Activated CD8-positive, alpha-beta memory T cell treated with anti-CD3 and anti-CD28 coated beads for 24 hours (primary cell): ENCODE measurements at regions not wholly inside any gene's neighbourhood (a gene's known extent, or its start where the extent isn't known, plus 50 kb on each side); places are given as distances from the start of the nearest gene placed in this dataset.
"Not testable (repeated sequence)": the region's sequence is repeated elsewhere in the genome, so short reads cannot be mapped to it uniquely, and the experiment has no call there.

Experiments used
- DNase-seq: peaks from one replicate; pipeline ENCODE4 v3.0.0-alpha.2; 2020

- DNase-seq, result no peak
These were observed 66.2 kb downstream of the SC5D start for GRCh38 chr11:121358760-121359159.

DNA sequence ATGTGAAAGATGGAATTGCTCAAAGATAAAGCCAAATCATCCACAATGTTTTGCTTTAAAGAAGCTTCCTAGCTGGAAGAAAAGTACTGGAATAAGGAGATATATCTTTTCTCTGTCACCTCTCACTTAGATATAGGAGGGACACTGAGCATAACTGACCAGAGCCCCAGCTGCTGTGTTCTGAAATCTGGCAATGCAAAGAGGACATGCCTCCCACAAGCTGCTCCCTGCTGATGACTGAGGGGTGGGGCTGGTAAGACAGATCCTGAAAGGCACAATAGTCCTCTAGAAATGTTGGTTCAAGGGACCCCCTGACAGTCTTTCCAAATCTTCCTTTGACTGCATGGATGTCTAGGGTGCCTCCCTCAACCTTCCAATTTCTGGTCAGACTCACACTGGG lies 67.0 kb downstream of the SC5D start:
- DNase-seq, result no peak

DNA sequence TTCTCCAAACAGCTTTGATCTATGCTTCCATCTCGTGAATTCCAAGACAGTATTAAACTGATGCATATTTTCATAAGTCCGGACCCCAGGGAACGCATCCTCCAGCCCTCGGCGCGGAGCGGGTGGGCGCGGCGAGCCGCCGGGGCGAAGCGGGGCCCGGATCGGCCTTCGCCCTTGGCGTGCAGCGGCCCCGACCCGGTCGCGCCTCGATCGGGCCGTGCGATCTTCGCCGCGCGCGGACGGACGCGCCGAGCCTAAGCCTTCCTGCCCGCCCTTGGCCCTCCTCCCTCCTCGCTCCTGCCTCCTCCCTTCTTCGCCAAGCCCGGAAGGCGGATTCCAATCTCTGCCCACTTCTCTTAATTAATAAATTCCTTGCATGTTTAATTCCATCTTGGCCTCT lies 70.4 kb downstream of the SC5D start:
- not testable (repeated sequence) for DNase-seq

- DNase-seq, result no peak
These were observed 72.7 kb downstream of the SC5D start for GRCh38 chr11:121365304-121365703.

DNA sequence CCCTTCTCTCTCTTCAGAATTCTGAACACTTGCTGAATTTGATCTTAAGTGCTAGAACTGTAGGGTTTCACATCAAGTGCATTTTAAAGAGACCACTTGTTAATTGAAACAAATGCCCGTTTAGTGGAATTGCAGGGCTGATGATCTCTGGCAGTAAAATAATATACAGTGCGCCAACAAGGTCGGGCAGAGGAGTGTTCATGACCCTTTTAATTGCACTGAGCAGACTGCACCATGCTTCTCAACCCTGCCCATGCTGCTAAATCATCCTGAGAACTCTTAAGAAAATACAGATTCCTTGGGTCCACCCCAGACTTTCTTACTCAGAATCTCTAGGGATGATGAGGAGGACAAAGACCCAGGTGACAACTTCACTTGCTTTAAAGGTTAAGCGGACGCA lies 73.5 kb downstream of the SC5D start:
- no peak for DNase-seq

GRCh38 chr11:121367001-121367843 lies 74.7 kb downstream of the SC5D start:
- DNase-seq, result peak; percentile 60

GRCh38 chr11:121367844-121368225 lies 75.3 kb downstream of the SC5D start:
- DNase-seq, result no peak

DNA sequence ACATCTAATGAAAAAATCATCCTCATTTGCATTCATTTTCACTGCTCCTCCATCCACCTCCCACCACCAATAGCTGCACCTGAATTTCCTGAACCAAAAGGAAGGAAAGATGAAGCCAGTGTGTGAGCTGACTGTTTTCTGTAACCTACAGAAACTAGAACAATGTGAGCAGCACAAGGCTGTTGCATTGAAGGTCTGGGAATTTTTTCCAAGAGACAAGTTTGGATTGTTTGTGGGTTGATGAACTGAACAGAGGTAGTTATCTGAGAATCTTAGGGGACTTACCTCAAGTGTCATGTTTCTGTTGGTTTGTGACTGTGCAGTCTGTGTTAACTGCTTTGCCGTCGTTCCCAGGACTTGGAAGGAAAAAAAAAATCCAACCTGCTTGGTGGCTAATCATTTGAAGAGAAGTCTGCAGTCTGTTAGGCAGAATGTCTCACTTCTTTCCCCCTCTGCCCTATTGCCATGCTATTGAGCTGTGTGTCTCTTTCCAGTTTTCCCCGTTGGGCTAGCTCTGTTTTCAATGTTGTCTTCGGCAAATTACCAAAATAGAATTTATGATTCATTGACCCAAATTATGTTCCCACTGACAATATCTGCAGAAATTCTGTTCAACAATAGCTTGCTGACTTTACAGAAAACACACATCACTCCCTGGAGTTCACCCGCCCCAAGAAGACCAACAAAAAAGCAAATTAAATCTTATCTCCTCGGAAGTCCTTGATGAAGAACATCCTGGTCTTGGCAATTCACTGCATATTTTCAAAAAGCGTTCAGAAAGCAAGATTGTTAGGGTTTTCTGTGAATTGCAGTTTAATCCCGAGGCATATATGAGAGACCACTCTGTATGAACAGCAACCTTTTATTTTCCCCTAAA lies 76.0 kb downstream of the SC5D start:
- no peak for DNase-seq

- DNase-seq, result no peak
These were observed 76.8 kb downstream of the SC5D start for GRCh38 chr11:121369366-121369765.

DNA sequence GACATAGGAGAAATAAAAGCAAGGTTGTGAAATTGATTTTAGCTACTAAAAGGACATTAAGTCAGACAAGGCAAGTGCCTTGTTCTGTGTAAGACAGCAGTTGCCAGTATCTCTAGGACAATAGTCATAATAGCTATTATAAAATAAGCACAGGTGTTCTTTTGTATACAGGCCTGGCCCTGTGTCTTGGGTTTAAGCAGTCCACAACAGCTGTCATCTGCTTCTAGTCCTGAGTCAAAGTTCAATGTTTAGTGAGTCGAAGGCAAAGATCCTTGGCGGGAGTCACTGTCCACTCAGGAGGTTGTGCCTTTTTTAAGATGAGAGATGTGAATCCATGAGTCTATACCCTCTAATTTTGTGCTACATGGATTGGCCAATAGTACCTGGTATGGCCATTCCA lies 79.5 kb downstream of the SC5D start:
- DNase-seq, result no peak

GRCh38 chr11:121372671-121373429 lies 79.3 kb upstream of the SORL1 start:
- no peak for DNase-seq

- DNase-seq, result no peak
These were observed 77.7 kb upstream of the SORL1 start for GRCh38 chr11:121374286-121374985.

DNA sequence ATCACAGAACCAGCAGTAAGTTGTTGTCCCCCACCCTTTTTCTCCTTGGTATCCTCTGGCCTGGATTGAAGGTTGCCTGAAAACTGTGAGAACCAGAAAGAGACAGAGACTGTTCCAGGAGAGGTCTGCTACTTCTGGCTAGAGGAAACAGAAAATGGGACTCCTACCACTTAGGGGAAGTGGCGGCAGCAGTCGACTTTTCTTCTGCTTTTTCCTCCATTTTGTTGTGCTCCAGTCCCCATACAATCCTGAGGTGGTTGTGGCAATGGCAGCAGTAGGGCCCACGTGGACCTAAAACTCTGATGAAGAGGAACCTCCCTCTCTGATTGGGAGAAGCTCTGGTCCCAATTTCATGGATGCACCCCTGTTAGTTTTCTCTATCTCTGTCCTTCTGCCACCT lies 76.0 kb upstream of the SORL1 start:
- no peak for DNase-seq

- not testable (repeated sequence) for DNase-seq
These were observed 72.8 kb upstream of the SORL1 start for GRCh38 chr11:121379145-121379810.

DNA sequence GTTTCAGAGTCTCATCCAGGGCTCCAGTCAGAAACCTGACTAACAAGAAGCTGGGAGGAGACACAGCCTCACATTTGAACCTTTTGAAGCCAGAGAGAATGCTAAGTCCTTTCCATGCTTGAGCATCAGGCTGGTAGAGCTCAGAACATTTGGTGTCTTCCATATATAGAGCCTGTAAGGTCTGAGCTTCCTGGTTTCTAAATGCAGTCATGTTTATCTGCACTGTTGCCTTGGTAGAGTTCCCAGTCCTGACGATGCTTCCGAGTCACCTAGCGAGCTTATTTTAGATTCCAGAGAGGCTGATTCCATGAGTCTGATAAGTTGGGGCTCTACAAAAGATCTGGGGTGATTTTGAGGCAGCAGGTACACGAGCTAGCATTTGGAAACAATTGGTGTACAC lies 68.4 kb upstream of the SORL1 start:
- DNase-seq, result no peak

DNA sequence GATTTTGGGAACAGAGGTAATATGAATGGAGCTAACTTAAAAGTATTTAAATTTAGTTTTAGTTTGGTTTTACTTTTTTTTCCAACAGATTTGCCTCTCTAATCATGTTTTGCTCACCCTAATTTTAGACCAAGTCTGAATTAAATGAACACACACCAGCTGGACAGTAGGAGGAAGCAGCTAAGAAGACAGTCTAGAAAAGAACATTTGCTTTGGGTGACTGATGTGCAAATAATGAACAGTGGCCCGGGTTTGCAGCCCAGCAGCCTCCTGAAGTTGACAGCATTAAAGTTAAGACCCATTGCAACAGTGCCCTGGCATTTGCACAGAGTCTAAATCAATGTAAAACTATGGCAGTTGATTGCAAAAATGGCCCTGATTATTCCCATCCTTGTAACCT lies 66.4 kb upstream of the SORL1 start:
- DNase-seq, result no peak
